GM19395 (cell line): ENCODE measurements at regions not wholly inside any gene's neighbourhood (a gene's known extent, or its start where the extent isn't known, plus 50 kb on each side); places are given as distances from the start of the nearest gene placed in this dataset.
"Not testable (repeated sequence)": the region's sequence is repeated elsewhere in the genome, so short reads cannot be mapped to it uniquely, and the experiment has no call there.

ENCODE experiments used
- ATAC-seq: cut with Tn5 transposase; IDR thresholded peaks from one replicate; pipeline ENCODE4 v1.9.1; 2021; ENCODE audit warnings: mild to moderate bottlenecking, moderate library complexity; ENCODE audit not compliant: unreplicated experiment

- ATAC-seq = no peak
Observed at GRCh38 chr2:75932996-75933395, 222.3 kb upstream of the GCFC2 start.

GRCh38 chr2:75928093-75928492 is 217.4 kb upstream of the GCFC2 start:
- ATAC-seq = no peak

GRCh38 chr2:75925331-75926024 is 214.8 kb upstream of the GCFC2 start:
- no peak for ATAC-seq

- ATAC-seq = no peak
Observed at GRCh38 chr2:75922191-75922590, 211.5 kb upstream of the GCFC2 start.

GRCh38 chr2:75920859-75921551 is 210.3 kb upstream of the GCFC2 start:
- no peak for ATAC-seq

GRCh38 chr2:75915851-75916634 is 205.3 kb upstream of the GCFC2 start:
- no peak for ATAC-seq

- peak; percentile 90 for ATAC-seq
Observed at GRCh38 chr2:75896779-75897366, 186.2 kb upstream of the GCFC2 start.

GRCh38 chr2:75894170-75894569 is 183.5 kb upstream of the GCFC2 start:
- ATAC-seq = peak; percentile 79

GRCh38 chr2:75892490-75892889 is 181.8 kb upstream of the GCFC2 start:
- no peak for ATAC-seq

- ATAC-seq = no peak
Observed at GRCh38 chr2:75882530-75882929, 171.8 kb upstream of the GCFC2 start.

GRCh38 chr2:75875606-75876005 is 164.9 kb upstream of the GCFC2 start:
- ATAC-seq = not testable (repeated sequence)

GRCh38 chr2:75871762-75872614 is 161.3 kb upstream of the GCFC2 start:
- ATAC-seq = not testable (repeated sequence)

- ATAC-seq = no peak
Observed at GRCh38 chr2:75870651-75871137, 160.0 kb upstream of the GCFC2 start.

- no peak for ATAC-seq
Observed at GRCh38 chr2:75870133-75870532, 159.4 kb upstream of the GCFC2 start.

- no peak for ATAC-seq
Observed at GRCh38 chr2:75865702-75866101, 155.0 kb upstream of the GCFC2 start.

GRCh38 chr2:75865083-75865482 is 154.4 kb upstream of the GCFC2 start:
- ATAC-seq = no peak

GRCh38 chr2:75862547-75862946 is 151.8 kb upstream of the GCFC2 start:
- ATAC-seq = no peak

- no peak for ATAC-seq
Observed at GRCh38 chr2:75853436-75853835, 142.7 kb upstream of the GCFC2 start.

GRCh38 chr2:75852639-75853038 is 141.9 kb upstream of the GCFC2 start:
- ATAC-seq = no peak

GRCh38 chr2:75846683-75847190 is 136.0 kb upstream of the GCFC2 start:
- ATAC-seq = no peak
